GM12864 (cell line): ENCODE measurements at regions not wholly inside any gene's neighbourhood (a gene's known extent, or its start where the extent isn't known, plus 50 kb on each side); places are given as distances from the start of the nearest gene placed in this dataset.
A peak's percentile ranks its signal among the peaks of the same experiment; 100 is the strongest.
"Not testable (repeated sequence)": the region's sequence is repeated elsewhere in the genome, so short reads cannot be mapped to it uniquely, and the experiment has no call there.

Experiments
- DNase-seq: peaks from one replicate; pipeline ENCODE4 v3.0.0-alpha.2; 2011; ENCODE audit warnings: low read depth
- H3K4me3 ChIP-seq: 2 replicates; pipeline ENCODE4 v1.5.1; 2011; ENCODE audit warnings: mild to moderate bottlenecking, low read depth, low read length, control low read depth
- CTCF ChIP-seq: IDR thresholded peaks from 2 replicates; pipeline ENCODE4 v1.5.1; 2011; ENCODE audit warnings: low read depth, mild to moderate bottlenecking, moderate library complexity, low read length, control low read depth, inconsistent platforms; ENCODE audit errors: missing control alignments

GRCh38 chr15:30791239-30792175, 112.2 kb upstream of the FAN1 start:
- no peak for TF ChIP-seq CTCF
- DNase-seq = no peak
- H3K4me3 ChIP-seq = no peak overlapping the region

GRCh38 chr15:30792843-30793242, 110.9 kb upstream of the FAN1 start:
- DNase-seq, H3K4me3 ChIP-seq: not testable (repeated sequence)

GRCh38 chr15:30794388-30794787, 109.3 kb upstream of the FAN1 start:
- no peak overlapping the region for H3K4me3 ChIP-seq
- TF ChIP-seq CTCF = no peak
- DNase-seq = no peak

GRCh38 chr15:30799565-30799964, 104.2 kb upstream of the FAN1 start:
- peak; percentile 42 for TF ChIP-seq CTCF
- not testable (repeated sequence) for H3K4me3 ChIP-seq, DNase-seq

DNA sequence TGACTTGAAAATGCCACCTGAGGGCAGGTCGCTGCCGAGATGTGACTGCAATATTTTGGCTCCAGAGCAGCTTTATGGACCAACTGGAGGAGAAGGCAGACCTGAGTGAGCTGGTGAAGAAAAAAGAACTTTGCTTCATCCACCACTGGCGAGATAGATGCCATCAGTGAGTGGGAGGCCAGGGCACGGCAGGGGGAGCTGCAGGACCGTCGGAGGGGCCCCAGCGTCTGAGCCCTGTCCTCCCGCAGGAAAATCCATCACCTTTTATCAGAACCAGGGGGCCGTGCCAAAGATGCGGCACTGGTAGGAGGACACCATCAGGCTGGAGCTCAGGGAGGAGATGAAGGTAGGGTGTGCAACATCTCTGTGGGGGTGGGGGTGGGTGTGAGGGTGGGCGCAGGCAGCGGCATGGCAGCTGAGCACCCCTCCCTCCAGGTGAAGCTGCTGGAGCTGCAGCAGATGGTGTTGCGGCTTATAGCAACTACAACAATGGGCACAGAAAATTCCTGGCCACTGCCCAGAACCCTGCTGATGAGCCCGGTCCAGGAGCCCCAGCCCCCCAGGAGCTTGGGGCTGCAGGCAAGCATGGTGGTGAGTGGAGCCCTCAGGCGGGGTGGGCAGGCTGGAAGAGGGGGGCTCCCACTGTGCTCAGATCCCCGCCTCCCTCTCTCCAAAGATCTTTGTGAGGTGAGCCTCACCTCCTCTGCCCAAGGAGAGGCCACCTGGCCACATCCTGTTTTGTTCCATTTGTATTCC, 102.4 kb upstream of the FAN1 start:
- not testable (repeated sequence) for DNase-seq, H3K4me3 ChIP-seq
- TF ChIP-seq CTCF = peak; percentile 27

DNA sequence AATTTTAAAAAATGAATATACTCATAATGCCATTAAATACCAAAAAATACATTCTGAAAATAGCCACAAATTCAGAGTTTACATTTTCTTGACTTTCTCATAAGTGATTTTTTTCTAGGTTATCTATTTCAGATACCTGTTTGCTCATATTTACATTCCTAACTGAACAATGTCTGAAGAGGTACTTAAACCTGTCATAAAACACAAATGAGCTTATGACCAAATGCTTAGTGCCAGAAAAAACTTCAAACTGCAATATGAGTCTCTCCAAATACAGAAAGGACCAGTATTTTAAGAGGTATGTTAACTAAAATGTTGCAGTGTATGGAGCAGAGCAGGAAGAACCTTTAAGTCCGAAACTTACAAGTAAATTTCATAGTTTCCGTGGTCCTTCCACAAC, 101.7 kb upstream of the FAN1 start:
- not testable (repeated sequence) for DNase-seq, H3K4me3 ChIP-seq

GRCh38 chr15:30803703-30804102, 100.0 kb upstream of the FAN1 start:
- not testable (repeated sequence) for DNase-seq, H3K4me3 ChIP-seq

DNA sequence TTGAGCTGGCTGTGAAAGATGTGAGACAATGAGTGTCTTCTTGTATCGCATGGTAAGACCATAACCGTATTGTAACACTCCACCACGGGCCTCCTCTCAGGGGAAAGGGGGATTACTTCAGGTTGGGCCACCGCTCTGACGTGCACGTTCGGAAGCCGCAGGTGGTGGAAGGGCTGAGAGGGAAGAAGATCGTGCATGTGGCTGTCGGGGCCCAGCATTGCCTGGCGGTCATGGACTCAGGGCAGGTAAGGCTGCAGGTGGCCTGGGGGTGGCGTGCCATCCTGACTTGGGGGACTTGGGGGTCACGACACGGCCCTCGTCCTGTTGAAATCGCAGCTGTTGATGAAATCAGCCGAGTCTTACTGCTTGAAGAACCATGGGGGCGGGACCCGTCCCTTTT, 87.3 kb upstream of the FAN1 start:
- TF ChIP-seq CTCF = no peak
- no peak for DNase-seq
- no peak overlapping the region for H3K4me3 ChIP-seq

- peak overlapping the region; percentile 72 for H3K4me3 ChIP-seq
- not testable (repeated sequence) for DNase-seq
Observed at GRCh38 chr15:30823068-30823813, 80.5 kb upstream of the FAN1 start.
